ENCODE measurements at regions not wholly inside any gene's neighbourhood (a gene's known extent, or its start where the extent isn't known, plus 50 kb on each side); places are given as distances from the start of the nearest gene placed in this dataset.

GRCh38 chr18:60872434-60872833 is 460.8 kb upstream of the CDH20 start:
- H3K27ac Mint-ChIP-seq: no peak overlapping the region

GRCh38 chr18:60873708-60874107 is 459.5 kb upstream of the CDH20 start:
- Mint-ChIP-seq H3K4me3 (ENCODE audit: low read depth) (no peak overlapping the region), H3K4me1 (ENCODE audit: low read depth) (no peaks in the 10 kb centered on the region), H3K36me3 (ENCODE audit: insufficient read depth) (no peaks in the 10 kb centered on the region), H3K9me3 (ENCODE audit: low read depth) (no peaks in the 10 kb centered on the region), H3K27me3 (no peaks in the 10 kb centered on the region), H3K27ac (no peak overlapping the region)
- TF ChIP-seq CTCF (IDR thresholded peaks at IDR 0.05; ENCODE audit: unreplicated experiment): no peak
- no peak for DNase-seq (ENCODE audit: low spot score, unreplicated experiment)

More at GRCh38 chr18:60872434-60872833, 460.8 kb upstream of the CDH20 start:
- H3K36me3 Mint-ChIP-seq (ENCODE audit: insufficient read depth): no peaks in the 10 kb centered on the region
- no peaks in the 10 kb centered on the region for H3K4me1 Mint-ChIP-seq (ENCODE audit: low read depth)
- no peak for TF ChIP-seq CTCF (IDR thresholded peaks at IDR 0.05; ENCODE audit: unreplicated experiment)
- H3K4me3 Mint-ChIP-seq (ENCODE audit: low read depth): no peak overlapping the region
- DNase-seq (ENCODE audit: low spot score, unreplicated experiment): no peak
- H3K27me3 Mint-ChIP-seq: no peaks in the 10 kb centered on the region
- H3K9me3 Mint-ChIP-seq (ENCODE audit: low read depth): no peaks in the 10 kb centered on the region

GRCh38 chr18:60875957-60876507 is 457.2 kb upstream of the CDH20 start:
- no peak overlapping the region for H3K4me3 Mint-ChIP-seq (ENCODE audit: low read depth)
- TF ChIP-seq CTCF (IDR thresholded peaks at IDR 0.05; ENCODE audit: unreplicated experiment): no peak
- no peak overlapping the region for H3K27ac Mint-ChIP-seq
- H3K36me3 Mint-ChIP-seq (ENCODE audit: insufficient read depth): no peaks in the 10 kb centered on the region
- no peaks in the 10 kb centered on the region for H3K4me1 Mint-ChIP-seq (ENCODE audit: low read depth)
- H3K9me3 Mint-ChIP-seq (ENCODE audit: low read depth): no peaks in the 10 kb centered on the region
- no peaks in the 10 kb centered on the region for H3K27me3 Mint-ChIP-seq
- no peak for DNase-seq (ENCODE audit: low spot score, unreplicated experiment)

- Mint-ChIP-seq H3K36me3 (ENCODE audit: insufficient read depth) (no peaks in the 10 kb centered on the region), H3K9me3 (ENCODE audit: low read depth) (no peaks in the 10 kb centered on the region), H3K27me3 (no peaks in the 10 kb centered on the region), H3K4me3 (ENCODE audit: low read depth) (no peak overlapping the region), H3K4me1 (ENCODE audit: low read depth) (no peaks in the 10 kb centered on the region), H3K27ac (no peak overlapping the region)
- no peak for DNase-seq (ENCODE audit: low spot score, unreplicated experiment)
- TF ChIP-seq CTCF (IDR thresholded peaks at IDR 0.05; ENCODE audit: unreplicated experiment): no peak
Observed at GRCh38 chr18:60880184-60880583, 453.0 kb upstream of the CDH20 start.

GRCh38 chr18:60883587-60883986 is 449.6 kb upstream of the CDH20 start:
- H3K4me1 Mint-ChIP-seq (ENCODE audit: low read depth): no peaks in the 10 kb centered on the region
- no peaks in the 10 kb centered on the region for H3K36me3 Mint-ChIP-seq (ENCODE audit: insufficient read depth)
- H3K4me3 Mint-ChIP-seq (ENCODE audit: low read depth): no peak overlapping the region
- TF ChIP-seq CTCF (IDR thresholded peaks at IDR 0.05; ENCODE audit: unreplicated experiment): no peak
- H3K9me3 Mint-ChIP-seq (ENCODE audit: low read depth): no peaks in the 10 kb centered on the region
- no peaks in the 10 kb centered on the region for H3K27me3 Mint-ChIP-seq
- no peak for DNase-seq (ENCODE audit: low spot score, unreplicated experiment)
- no peak overlapping the region for H3K27ac Mint-ChIP-seq
